Caco-2 (cell line): ENCODE measurements at regions not wholly inside any gene's neighbourhood (a gene's known extent, or its start where the extent isn't known, plus 50 kb on each side); places are given as distances from the start of the nearest gene placed in this dataset.

Experiments
- BruUV-seq: library from RNA; stranded (reverse); fragments of 400-500 nt; replicated peaks from 2 replicates; lab custom pipeline; 2021; lab: Mats Ljungman, UMichigan
- CTCF ChIA-PET: fragments of 300-600 bp; sonication (Branson Sonifier 250); formaldehyde crosslinking; loops from one replicate; lab custom pipeline; 2022; ENCODE audit warnings: antibody characterized with exemption; lab: Charles Lee
- POLR2A ChIA-PET: fragments of 300-600 bp; sonication (Branson Sonifier 250); formaldehyde crosslinking; loops from one replicate; lab custom pipeline; 2022; ENCODE audit warnings: antibody characterized with exemption; lab: Charles Lee
- DNase-seq, 2 experiments: peaks; one replicate each; pipeline versions ENCODE4 v3.0.0 to v3.0.0-alpha.2; 2020 to 2022
- H3K27me3 ChIP-seq: replicated peaks from 2 replicates; pipeline ENCODE4 v1.6.0; 2011; ENCODE audit warnings: low read length; ENCODE audit not compliant: control insufficient read depth, insufficient read depth
- H3K36me3 ChIP-seq: 2 replicates; pipeline ENCODE4 v1.5.1; 2011; ENCODE audit warnings: low read length; ENCODE audit not compliant: control insufficient read depth, insufficient read depth
- H3K4me1 ChIP-seq: fragments of 250-450 bp; sonication (Bioruptor Pico); 2 replicates; pipeline ENCODE4 v1.5.1; 2020; ENCODE audit warnings: mild to moderate bottlenecking
- H3K4me3 ChIP-seq: 2 replicates; pipeline ENCODE4 v1.5.1; 2011; ENCODE audit warnings: low read depth, mild to moderate bottlenecking, control low read depth, low read length
- H3K9me3 ChIP-seq: fragments of 250-450 bp; sonication (Bioruptor Pico); 2 replicates; pipeline ENCODE4 v1.5.1; 2020; ENCODE audit warnings: mild to moderate bottlenecking, moderate library complexity
- H3K27ac Mint-ChIP-seq: one replicate; pipeline ENCODE4 v1.8.0; 2022; ENCODE audit warnings: mixed read lengths; ENCODE audit not compliant: unreplicated experiment
- H3K27me3 Mint-ChIP-seq: one replicate; pipeline ENCODE4 v1.8.0; 2022; ENCODE audit warnings: mixed read lengths; ENCODE audit not compliant: insufficient read depth, unreplicated experiment
- H3K36me3 Mint-ChIP-seq: one replicate; pipeline ENCODE4 v1.8.0; 2022; ENCODE audit warnings: mild to moderate bottlenecking, mixed read lengths; ENCODE audit not compliant: insufficient read depth, unreplicated experiment
- H3K4me1 Mint-ChIP-seq: one replicate; pipeline ENCODE4 v1.8.0; 2022; ENCODE audit warnings: low read depth, mixed read lengths; ENCODE audit not compliant: unreplicated experiment
- H3K4me3 Mint-ChIP-seq: one replicate; pipeline ENCODE4 v1.8.0; 2022; ENCODE audit warnings: mild to moderate bottlenecking, moderate library complexity, mixed read lengths; ENCODE audit not compliant: unreplicated experiment
- H3K9me3 Mint-ChIP-seq: one replicate; pipeline ENCODE4 v1.8.0; 2022; ENCODE audit warnings: mixed read lengths; ENCODE audit not compliant: unreplicated experiment
- CTCF ChIP-seq, 2 experiments: fragments of 200-600 bp in 1 of 2; IDR thresholded peaks; 1 replicate in 1 of 2; 2 replicates in 1 of 2; pipeline versions ENCODE4 v1.5.1 to v1.8.0; 2011 to 2022; ENCODE audit warnings: antibody characterized with exemption in 1 of 2, control low read depth in 1 of 2, inconsistent platforms in 1 of 2, low read depth in 1 of 2, low read length in 1 of 2, mild to moderate bottlenecking in 1 of 2, moderate library complexity in 1 of 2; ENCODE audit not compliant: insufficient read depth in 1 of 2, severe bottlenecking in 1 of 2, unreplicated experiment in 1 of 2
- intact Hi-C: fragments of 100-400 bp; cut with micrococcal nuclease; formaldehyde crosslinking; loops from one replicate; pipeline ENCODE4 v1.10.0; 2022; ENCODE audit not compliant: unreplicated experiment

- H3K4me3 ChIP-seq, result no peak overlapping the region
- intact Hi-C loops, result loop anchor here (5.0 kb wide), 2 partner anchors 290 to 1115 kb away; no protein-coding TSS in a partner anchor
- no peaks in the 10 kb centered on the region for H3K36me3 ChIP-seq
- no peaks in the 10 kb centered on the region for H3K27me3 ChIP-seq
- no peaks in the 10 kb centered on the region for H3K9me3 ChIP-seq
- no peak for DNase-seq
- ChIA-PET POLR2A (no interaction called here), CTCF (no interaction called here)
- H3K36me3 Mint-ChIP-seq, result no peaks in the 10 kb centered on the region
- peaks cover 10% of the 10 kb centered on the region for H3K27me3 Mint-ChIP-seq
- H3K27ac Mint-ChIP-seq, result no peak overlapping the region
- H3K4me1 Mint-ChIP-seq, result peaks cover 7% of the 10 kb centered on the region
- no TSS peak for BruUV-seq
- no peaks in the 10 kb centered on the region for H3K4me1 ChIP-seq
- peak overlapping the region; percentile 16 for H3K4me3 Mint-ChIP-seq
- no peaks in the 10 kb centered on the region for H3K9me3 Mint-ChIP-seq
- TF ChIP-seq CTCF (IDR thresholded peaks at IDR 0.05; ENCODE audit: insufficient read depth in 1 of 2, low read depth in 1 of 2, low read length in 1 of 2, severe bottlenecking in 1 of 2, unreplicated experiment in 1 of 2), result no peak
Measured at GRCh38 chr2:198371921-198372543, 567.6 kb downstream of the PLCL1 start.

DNA sequence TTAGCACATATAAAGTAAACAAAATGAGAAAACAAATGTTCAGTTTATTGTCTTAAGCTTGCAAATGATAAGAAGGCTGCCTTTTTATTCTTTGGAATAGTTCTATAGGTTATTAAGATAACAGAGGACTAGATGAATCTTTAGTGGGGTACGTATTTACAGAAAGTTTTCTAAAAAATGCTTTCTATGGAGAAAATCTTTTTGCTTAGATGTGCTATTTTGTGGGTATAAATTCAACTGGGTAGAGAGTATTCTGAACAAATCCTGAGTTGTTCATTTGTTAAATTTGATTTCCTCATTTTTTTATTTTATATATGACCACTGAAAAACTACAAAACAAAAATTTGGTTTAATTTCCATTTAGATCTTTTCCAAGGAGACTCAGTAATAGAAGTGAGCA is 566.9 kb downstream of the PLCL1 start:
- H3K9me3 ChIP-seq, result no peaks in the 10 kb centered on the region
- H3K4me1 Mint-ChIP-seq, result peaks cover 7% of the 10 kb centered on the region

DNA sequence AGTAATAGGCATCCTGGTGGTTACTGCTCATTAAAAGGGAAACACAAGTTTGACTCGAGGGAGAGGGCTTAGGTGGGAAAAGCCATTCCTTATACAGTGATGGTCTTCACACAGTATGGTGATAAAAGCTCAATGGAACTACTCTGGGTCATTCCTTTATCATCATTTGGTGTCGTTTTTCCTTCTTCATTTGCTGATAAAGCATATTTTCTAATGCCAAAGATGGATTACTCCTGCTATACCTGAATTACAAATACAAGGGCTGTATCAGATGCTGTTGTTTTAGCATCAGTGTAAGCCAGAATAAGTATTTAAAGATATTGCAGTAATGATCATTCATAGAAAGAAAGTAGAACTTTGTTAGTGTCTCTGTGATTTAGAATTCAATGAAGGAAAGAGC is 563.7 kb downstream of the PLCL1 start:
- H3K27me3 Mint-ChIP-seq, result peaks cover 2% of the 10 kb centered on the region

More for the DNA sequence above, 566.9 kb downstream of the PLCL1 start:
- no peak for DNase-seq
- POLR2A ChIA-PET, result no interaction called here
- no TSS peak for BruUV-seq
- intact Hi-C loops, result loop anchor here (5.0 kb wide), 2 partner anchors 291 to 1116 kb away; no protein-coding TSS in a partner anchor
- CTCF ChIA-PET, result no interaction called here
- H3K4me1 ChIP-seq, result no peaks in the 10 kb centered on the region
- no peaks in the 10 kb centered on the region for H3K27me3 ChIP-seq
- H3K36me3 Mint-ChIP-seq, result no peaks in the 10 kb centered on the region
- H3K27ac Mint-ChIP-seq, result no peak overlapping the region
- H3K4me3 ChIP-seq, result no peak overlapping the region
- H3K4me3 Mint-ChIP-seq, result no peak overlapping the region
- H3K36me3 ChIP-seq, result no peaks in the 10 kb centered on the region
- no peak for TF ChIP-seq CTCF (IDR thresholded peaks at IDR 0.05; ENCODE audit: insufficient read depth in 1 of 2, low read depth in 1 of 2, low read length in 1 of 2, severe bottlenecking in 1 of 2, unreplicated experiment in 1 of 2)
- H3K9me3 Mint-ChIP-seq, result no peaks in the 10 kb centered on the region
- peaks cover 5% of the 10 kb centered on the region for H3K27me3 Mint-ChIP-seq

More for the DNA sequence above, 563.7 kb downstream of the PLCL1 start:
- BruUV-seq, result no TSS peak
- Histone ChIP-seq H3K36me3 (no peaks in the 10 kb centered on the region), H3K27me3 (no peaks in the 10 kb centered on the region), H3K4me3 (no peak overlapping the region), H3K9me3 (no peaks in the 10 kb centered on the region), H3K4me1 (no peaks in the 10 kb centered on the region)
- TF ChIP-seq CTCF (IDR thresholded peaks at IDR 0.05; ENCODE audit: insufficient read depth in 1 of 2, low read depth in 1 of 2, low read length in 1 of 2, severe bottlenecking in 1 of 2, unreplicated experiment in 1 of 2), result no peak
- CTCF ChIA-PET, result no interaction called here
- no peaks in the 10 kb centered on the region for H3K36me3 Mint-ChIP-seq
- no peak overlapping the region for H3K27ac Mint-ChIP-seq
- peaks cover 7% of the 10 kb centered on the region for H3K4me1 Mint-ChIP-seq
- no peak overlapping the region for H3K4me3 Mint-ChIP-seq
- intact Hi-C loops, result no loop called here
- H3K9me3 Mint-ChIP-seq, result no peaks in the 10 kb centered on the region
- no peak for DNase-seq
- POLR2A ChIA-PET, result no interaction called here
